GM12801 (cell line): ENCODE measurements at regions not wholly inside any gene's neighbourhood (a gene's known extent, or its start where the extent isn't known, plus 50 kb on each side); places are given as distances from the start of the nearest gene placed in this dataset.

Source experiments
- TF ChIP-seq, protein P1 (sequence below): IDR thresholded peaks from one replicate; pipeline ENCODE4 v1.5.1; 2011; ENCODE audit warnings: control low read depth; ENCODE audit not compliant: insufficient read length; ENCODE audit errors: extremely low read depth

DNA sequence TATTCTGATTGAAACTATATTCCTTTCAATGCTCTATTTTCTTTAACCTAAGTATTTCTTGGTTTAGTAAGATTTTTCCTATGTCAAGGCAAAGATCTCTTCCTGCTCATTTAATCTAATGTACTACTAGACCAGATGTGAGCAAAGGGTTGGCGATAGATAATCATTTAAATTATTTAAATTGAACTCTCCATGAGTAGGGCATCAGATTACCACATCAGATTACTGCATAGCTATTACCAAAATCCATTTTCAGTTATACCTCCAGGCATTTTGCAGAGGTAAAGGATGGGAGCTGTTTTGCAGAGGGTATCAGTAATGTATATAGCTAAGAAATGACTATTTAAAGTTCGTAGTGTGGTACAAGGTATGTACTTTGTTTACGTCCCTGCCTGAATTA lies 607.9 kb downstream of the PTPRC start:
- TF ChIP-seq, protein P1, sequence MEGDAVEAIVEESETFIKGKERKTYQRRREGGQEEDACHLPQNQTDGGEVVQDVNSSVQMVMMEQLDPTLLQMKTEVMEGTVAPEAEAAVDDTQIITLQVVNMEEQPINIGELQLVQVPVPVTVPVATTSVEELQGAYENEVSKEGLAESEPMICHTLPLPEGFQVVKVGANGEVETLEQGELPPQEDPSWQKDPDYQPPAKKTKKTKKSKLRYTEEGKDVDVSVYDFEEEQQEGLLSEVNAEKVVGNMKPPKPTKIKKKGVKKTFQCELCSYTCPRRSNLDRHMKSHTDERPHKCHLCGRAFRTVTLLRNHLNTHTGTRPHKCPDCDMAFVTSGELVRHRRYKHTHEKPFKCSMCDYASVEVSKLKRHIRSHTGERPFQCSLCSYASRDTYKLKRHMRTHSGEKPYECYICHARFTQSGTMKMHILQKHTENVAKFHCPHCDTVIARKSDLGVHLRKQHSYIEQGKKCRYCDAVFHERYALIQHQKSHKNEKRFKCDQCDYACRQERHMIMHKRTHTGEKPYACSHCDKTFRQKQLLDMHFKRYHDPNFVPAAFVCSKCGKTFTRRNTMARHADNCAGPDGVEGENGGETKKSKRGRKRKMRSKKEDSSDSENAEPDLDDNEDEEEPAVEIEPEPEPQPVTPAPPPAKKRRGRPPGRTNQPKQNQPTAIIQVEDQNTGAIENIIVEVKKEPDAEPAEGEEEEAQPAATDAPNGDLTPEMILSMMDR = no peak

DNA sequence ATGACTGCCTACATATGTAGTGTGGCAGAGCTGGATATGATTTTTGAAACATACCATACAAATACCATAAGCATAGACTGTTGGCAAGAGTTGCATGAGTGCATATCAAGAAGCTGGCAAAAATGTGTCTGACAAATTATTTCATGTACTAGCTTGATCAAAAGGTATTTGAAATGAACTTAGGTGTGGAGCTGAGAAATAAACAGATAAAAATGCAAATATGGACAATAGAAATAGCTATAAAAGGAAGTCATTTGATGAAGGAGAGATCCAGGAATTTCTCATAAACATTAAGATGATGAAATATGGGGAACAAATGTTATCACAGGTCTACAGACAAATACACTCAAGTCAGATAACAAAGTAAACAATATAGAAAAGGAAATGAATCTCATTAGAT lies 609.1 kb downstream of the PTPRC start:
- TF ChIP-seq, protein P1 = no peak

DNA sequence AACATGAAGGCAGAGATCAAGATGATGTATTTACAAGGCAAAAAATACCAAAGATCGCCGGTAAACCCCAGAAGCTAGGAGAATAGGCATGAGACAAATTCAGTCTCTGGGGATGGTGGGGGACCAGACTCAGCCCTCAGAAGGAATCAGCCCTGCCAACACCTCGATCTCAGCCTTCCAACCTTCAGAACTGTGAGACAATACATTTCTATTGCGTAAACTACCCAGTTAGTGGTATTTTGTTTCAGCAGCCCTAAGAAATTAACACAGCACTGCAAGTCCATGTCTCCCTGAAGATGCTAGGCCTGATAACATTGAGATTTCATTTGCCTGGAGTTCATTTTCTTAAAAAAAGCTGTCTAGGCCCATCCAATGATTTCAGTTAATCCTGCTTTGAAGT lies 622.5 kb downstream of the PTPRC start:
- TF ChIP-seq, protein P1 = no peak

DNA sequence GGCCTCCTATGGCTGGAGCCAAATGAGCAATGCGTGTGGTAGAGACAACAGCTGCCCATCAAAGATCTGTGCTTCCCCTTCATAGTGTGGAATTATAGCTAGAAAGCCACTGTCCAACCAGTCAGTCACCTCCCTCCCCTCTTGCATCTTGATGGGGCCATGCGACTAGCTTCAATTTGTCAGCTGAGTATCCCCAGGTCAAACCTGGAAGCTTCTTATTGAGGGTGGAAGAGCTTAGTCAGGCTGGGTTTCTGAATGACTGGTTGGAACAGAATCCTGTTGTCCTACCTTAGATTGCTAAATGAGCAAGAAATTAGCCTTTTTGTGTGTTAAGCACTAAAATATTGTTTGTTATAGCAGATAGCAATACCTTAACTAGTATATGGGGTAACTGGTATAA lies 625.4 kb downstream of the PTPRC start:
- TF ChIP-seq, protein P1 = no peak

DNA sequence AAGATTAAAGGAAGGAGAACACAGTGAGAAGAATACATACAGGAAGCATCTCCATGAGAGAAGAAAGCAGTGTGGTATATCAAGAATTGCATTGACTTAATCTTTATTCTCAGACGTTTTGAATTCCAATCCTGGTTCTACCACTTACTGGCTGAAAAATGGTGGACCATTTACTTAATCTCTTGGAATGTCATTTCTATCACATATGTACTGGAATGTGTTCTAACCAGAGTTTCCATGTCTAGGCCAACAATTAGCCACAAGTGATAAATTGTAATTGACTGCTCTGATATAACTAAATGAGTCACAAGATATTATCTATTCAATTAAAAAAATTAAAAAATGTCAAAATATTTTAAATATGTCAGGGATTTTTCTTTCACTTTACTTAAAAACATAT lies 626.1 kb downstream of the PTPRC start:
- TF ChIP-seq, protein P1 = no peak

DNA sequence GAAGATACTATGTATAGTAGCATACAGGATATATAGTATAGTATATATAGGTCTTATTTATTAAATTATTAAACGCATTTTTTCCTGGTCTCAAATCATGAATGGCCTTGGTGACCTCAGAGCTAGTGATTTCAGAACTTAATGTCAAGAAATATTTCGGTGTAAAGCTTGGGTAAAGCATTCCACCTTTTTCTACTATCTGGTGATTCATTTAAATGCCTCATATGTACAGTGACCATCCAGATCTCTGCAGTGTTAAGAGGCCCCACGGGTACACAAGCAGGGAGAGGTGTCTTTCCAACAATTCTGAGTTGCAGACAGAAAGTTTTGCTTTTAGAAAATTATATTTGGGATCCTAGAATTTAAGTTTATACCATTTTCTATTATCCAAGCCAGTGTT lies 626.5 kb downstream of the PTPRC start:
- TF ChIP-seq, protein P1 = no peak

DNA sequence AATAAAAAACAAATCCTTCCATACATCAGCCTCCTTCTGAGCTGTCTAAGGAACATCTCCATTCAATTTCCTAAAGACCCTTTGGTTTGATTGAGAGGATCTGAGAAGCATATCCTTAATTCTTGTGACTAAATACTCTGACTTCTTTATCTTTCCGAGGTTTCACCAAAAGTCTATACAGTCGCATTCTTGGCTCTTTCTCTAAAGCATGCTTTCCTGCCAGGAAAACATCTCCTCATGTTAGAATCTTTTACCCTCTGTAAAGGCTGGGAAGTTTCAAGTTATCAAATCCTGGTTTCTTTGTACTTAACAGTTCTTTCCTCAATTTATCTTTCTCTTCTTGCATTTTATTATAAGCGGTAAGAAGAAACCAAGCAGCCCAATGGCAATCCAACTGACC lies 630.4 kb downstream of the PTPRC start:
- TF ChIP-seq, protein P1 = no peak

DNA sequence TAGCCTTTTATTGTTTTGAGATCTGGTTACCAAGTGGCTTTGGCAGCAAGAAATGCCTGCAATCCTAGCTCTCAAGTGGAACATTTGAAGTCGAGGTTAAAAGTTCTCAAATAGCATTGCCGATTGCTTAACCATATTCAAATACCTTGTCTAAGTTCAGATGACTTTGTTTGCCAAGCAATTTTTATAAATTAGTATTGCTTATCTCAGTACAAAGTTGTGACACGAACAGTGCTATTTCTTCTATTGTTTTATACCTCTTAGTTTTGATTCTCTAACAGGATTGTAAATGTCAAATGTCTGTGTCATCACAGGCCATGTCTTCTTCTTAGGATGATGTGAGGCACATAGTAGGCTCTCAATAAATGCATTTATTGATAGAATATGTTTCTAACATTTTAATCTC lies 633.3 kb downstream of the PTPRC start:
- TF ChIP-seq, protein P1 = no peak
